ENCODE measurements at regions not wholly inside any gene's neighbourhood (a gene's known extent, or its start where the extent isn't known, plus 50 kb on each side); places are given as distances from the start of the nearest gene placed in this dataset.

- TF ChIP-seq CTCF (conservative IDR thresholded peaks at IDR 0.05), result no peak
Measured at GRCh38 chr13:109857325-109857724, 70.9 kb upstream of the IRS2 start.

More at GRCh38 chr13:109857325-109857724, 70.9 kb upstream of the IRS2 start:
- no peak overlapping the region for H2BK12ac ChIP-seq (ENCODE audit: insufficient read length, low read depth, low read length)
- no peak overlapping the region for H2BK15ac ChIP-seq (ENCODE audit: low read depth, low read length)
- H3K14ac ChIP-seq (ENCODE audit: insufficient read depth, low read length), result no peak overlapping the region
- H2BK20ac ChIP-seq (ENCODE audit: low read depth, low read length, poor library complexity, severe bottlenecking), result no peak overlapping the region
- no peak overlapping the region for H3K4me2 ChIP-seq (ENCODE audit: insufficient read depth, insufficient read length, low read length)
- no peak overlapping the region for H2AK5ac ChIP-seq (ENCODE audit: insufficient read length, low read length)
- H3K9me3 ChIP-seq (ENCODE audit: control insufficient read depth, low read depth, low read length), result no peaks in the 10 kb centered on the region
- no peak overlapping the region for H2AFZ ChIP-seq (ENCODE audit: low read length)
- no peak overlapping the region for H2BK5ac ChIP-seq (ENCODE audit: insufficient read length, low read length)
- no peak overlapping the region for H3K27ac Mint-ChIP-seq
- DNase-seq, result no peak
- H4K8ac ChIP-seq (replicated peaks; ENCODE audit: insufficient read length, low read depth, low read length), result no peak overlapping the region
- H3K4ac ChIP-seq (ENCODE audit: low read depth, low read length), result no peak overlapping the region
- H3K23me2 ChIP-seq (ENCODE audit: insufficient read length, low read depth, low read length, poor library complexity, severe bottlenecking), result no peaks in the 10 kb centered on the region
- peaks cover 3% of the 10 kb centered on the region; the same call in 1 of the 2 replicates for H3K4me1 ChIP-seq (ENCODE audit: insufficient read depth, low read length)
- H4K20me1 ChIP-seq (ENCODE audit: control insufficient read depth, insufficient read depth, insufficient read length), result no peaks in the 10 kb centered on the region
- H3K79me2 ChIP-seq (ENCODE audit: insufficient read depth, low read length), result no peaks in the 10 kb centered on the region
- no peaks in the 10 kb centered on the region for H3K36me3 Mint-ChIP-seq (ENCODE audit: insufficient read depth in 1 of 3, low read depth in 3 of 3)
- H3K9ac ChIP-seq (ENCODE audit: extremely low read depth, insufficient read length, low read length), result no peak overlapping the region
- no peaks in the 10 kb centered on the region for H3K27me3 Mint-ChIP-seq (ENCODE audit: low read depth)
- no peak overlapping the region for H2BK120ac ChIP-seq (ENCODE audit: low read depth, low read length, poor library complexity, severe bottlenecking)
- no peak overlapping the region for H3K56ac ChIP-seq (ENCODE audit: insufficient read length, low read depth, low read length)
- no peak overlapping the region for H4K91ac ChIP-seq (ENCODE audit: insufficient read length, low read depth, low read length)
- H3K4me1 Mint-ChIP-seq, result peaks cover 28 to 31% of the 10 kb centered on the region in 2 experiments
- WGBS (ENCODE audit: extremely low coverage, insufficient read length, low lambda C conversion rate), result no CpG with 5 or more reads among the region's 5 CpGs
- H3K27ac ChIP-seq (ENCODE audit: insufficient read length, low read depth, low read length), result no peak overlapping the region
- no peaks in the 10 kb centered on the region for H3K27me3 ChIP-seq (ENCODE audit: insufficient read depth, low read length)
- no peak overlapping the region for H3K23ac ChIP-seq (ENCODE audit: insufficient read length, low read depth, low read length)
- H3K79me1 ChIP-seq (ENCODE audit: insufficient read depth, low read depth, low read length, poor library complexity, severe bottlenecking), result no peaks in the 10 kb centered on the region
- H3K4me3 Mint-ChIP-seq, result no peak overlapping the region
- H4K5ac ChIP-seq (ENCODE audit: insufficient read length, low read depth, low read length), result no peak overlapping the region
- no peaks in the 10 kb centered on the region for H3K9me3 Mint-ChIP-seq
- no peak overlapping the region for H3T11ph ChIP-seq (ENCODE audit: low read length)
- H3K18ac ChIP-seq (ENCODE audit: insufficient read length, low read depth, low read length), result no peak overlapping the region
